ENCODE measurements at regions not wholly inside any gene's neighbourhood (a gene's known extent, or its start where the extent isn't known, plus 50 kb on each side); places are given as distances from the start of the nearest gene placed in this dataset.

GRCh38 chr4:111871802-111872201 is 273.5 kb upstream of the FAM241A start:
- Histone ChIP-seq H3K79me2 (ENCODE audit: low read length) (no peaks in the 10 kb centered on the region), H3K27ac (ENCODE audit: low read length) (no peak overlapping the region), H2AFZ (ENCODE audit: low read length) (no peak overlapping the region), H3K9me3 (replicated peaks; ENCODE audit: insufficient read depth, low read length) (no peaks in the 10 kb centered on the region), H3K4me3 (ENCODE audit: low read length) (no peak overlapping the region), H3K4me1 (ENCODE audit: low read length) (no peaks in the 10 kb centered on the region), H3K27me3 (replicated peaks; ENCODE audit: insufficient read depth, low read length) (no peaks in the 10 kb centered on the region), H3K9ac (ENCODE audit: low read length) (no peak overlapping the region), H4K20me1 (ENCODE audit: insufficient read depth, low read length) (no peaks in the 10 kb centered on the region), H3K36me3 (replicated peaks; ENCODE audit: insufficient read depth, low read length) (no peaks in the 10 kb centered on the region), H3K9me2 (replicated peaks; ENCODE audit: insufficient read depth, low read length) (no peaks in the 10 kb centered on the region), H3F3A (ENCODE audit: insufficient read depth, low read length) (no peaks in the 10 kb centered on the region), H3K4me2 (ENCODE audit: low read depth, low read length) (no peak overlapping the region)
- no peak for DNase-seq
- TF ChIP-seq, protein P1, sequence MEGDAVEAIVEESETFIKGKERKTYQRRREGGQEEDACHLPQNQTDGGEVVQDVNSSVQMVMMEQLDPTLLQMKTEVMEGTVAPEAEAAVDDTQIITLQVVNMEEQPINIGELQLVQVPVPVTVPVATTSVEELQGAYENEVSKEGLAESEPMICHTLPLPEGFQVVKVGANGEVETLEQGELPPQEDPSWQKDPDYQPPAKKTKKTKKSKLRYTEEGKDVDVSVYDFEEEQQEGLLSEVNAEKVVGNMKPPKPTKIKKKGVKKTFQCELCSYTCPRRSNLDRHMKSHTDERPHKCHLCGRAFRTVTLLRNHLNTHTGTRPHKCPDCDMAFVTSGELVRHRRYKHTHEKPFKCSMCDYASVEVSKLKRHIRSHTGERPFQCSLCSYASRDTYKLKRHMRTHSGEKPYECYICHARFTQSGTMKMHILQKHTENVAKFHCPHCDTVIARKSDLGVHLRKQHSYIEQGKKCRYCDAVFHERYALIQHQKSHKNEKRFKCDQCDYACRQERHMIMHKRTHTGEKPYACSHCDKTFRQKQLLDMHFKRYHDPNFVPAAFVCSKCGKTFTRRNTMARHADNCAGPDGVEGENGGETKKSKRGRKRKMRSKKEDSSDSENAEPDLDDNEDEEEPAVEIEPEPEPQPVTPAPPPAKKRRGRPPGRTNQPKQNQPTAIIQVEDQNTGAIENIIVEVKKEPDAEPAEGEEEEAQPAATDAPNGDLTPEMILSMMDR (IDR thresholded peaks at IDR 0.05; ENCODE audit: low read length) = no peak
- no peak for TF ChIP-seq EZH2 (optimal IDR thresholded peaks at IDR 0.05; ENCODE audit: low read depth, low read length)
- TF ChIP-seq EZH2phosphoT487 (IDR thresholded peaks at IDR 0.05; ENCODE audit: low read length) = no peak

- no peaks in the 10 kb centered on the region for H3K9me2 ChIP-seq (replicated peaks; ENCODE audit: insufficient read depth, low read length)
- no peaks in the 10 kb centered on the region for H4K20me1 ChIP-seq (ENCODE audit: insufficient read depth, low read length)
- H3K4me1 ChIP-seq (ENCODE audit: low read length) = no peaks in the 10 kb centered on the region
- H3K36me3 ChIP-seq (replicated peaks; ENCODE audit: insufficient read depth, low read length) = no peaks in the 10 kb centered on the region
- H3F3A ChIP-seq (ENCODE audit: insufficient read depth, low read length) = no peaks in the 10 kb centered on the region
- H3K4me3 ChIP-seq (ENCODE audit: low read length) = no peak overlapping the region
- H3K4me2 ChIP-seq (ENCODE audit: low read depth, low read length) = no peak overlapping the region
- H3K9me3 ChIP-seq (replicated peaks; ENCODE audit: insufficient read depth, low read length) = no peaks in the 10 kb centered on the region
- H3K27ac ChIP-seq (ENCODE audit: low read length) = no peak overlapping the region
- no peak for DNase-seq
- H2AFZ ChIP-seq (ENCODE audit: low read length) = no peak overlapping the region
- H3K79me2 ChIP-seq (ENCODE audit: low read length) = no peaks in the 10 kb centered on the region
- H3K9ac ChIP-seq (ENCODE audit: low read length) = no peak overlapping the region
- TF ChIP-seq, protein P1 (IDR thresholded peaks at IDR 0.05; ENCODE audit: low read length) = no peak
- TF ChIP-seq EZH2 (optimal IDR thresholded peaks at IDR 0.05; ENCODE audit: low read depth, low read length) (no peak), EZH2phosphoT487 (IDR thresholded peaks at IDR 0.05; ENCODE audit: low read length) (no peak)
- no peaks in the 10 kb centered on the region for H3K27me3 ChIP-seq (replicated peaks; ENCODE audit: insufficient read depth, low read length)
These were observed 271.5 kb upstream of the FAM241A start for GRCh38 chr4:111873801-111874200.

- no peak overlapping the region for H3K4me3 ChIP-seq (ENCODE audit: low read length)
- no peaks in the 10 kb centered on the region for H3K4me1 ChIP-seq (ENCODE audit: low read length)
- no peaks in the 10 kb centered on the region for H3K79me2 ChIP-seq (ENCODE audit: low read length)
- H3K27me3 ChIP-seq (replicated peaks; ENCODE audit: insufficient read depth, low read length) = no peaks in the 10 kb centered on the region
- no peak overlapping the region for H3K27ac ChIP-seq (ENCODE audit: low read length)
- H3K9ac ChIP-seq (ENCODE audit: low read length) = no peak overlapping the region
- no peak overlapping the region for H2AFZ ChIP-seq (ENCODE audit: low read length)
- no peak for DNase-seq
- H3K9me3 ChIP-seq (replicated peaks; ENCODE audit: insufficient read depth, low read length) = no peaks in the 10 kb centered on the region
- no peaks in the 10 kb centered on the region for H3K36me3 ChIP-seq (replicated peaks; ENCODE audit: insufficient read depth, low read length)
- H3K9me2 ChIP-seq (replicated peaks; ENCODE audit: insufficient read depth, low read length) = no peaks in the 10 kb centered on the region
- H3F3A ChIP-seq (ENCODE audit: insufficient read depth, low read length) = no peaks in the 10 kb centered on the region
- no peak for TF ChIP-seq EZH2 (optimal IDR thresholded peaks at IDR 0.05; ENCODE audit: low read depth, low read length)
- TF ChIP-seq, protein P1 (IDR thresholded peaks at IDR 0.05; ENCODE audit: low read length) = no peak
- no peak for TF ChIP-seq EZH2phosphoT487 (IDR thresholded peaks at IDR 0.05; ENCODE audit: low read length)
- H4K20me1 ChIP-seq (ENCODE audit: insufficient read depth, low read length) = no peaks in the 10 kb centered on the region
- no peak overlapping the region for H3K4me2 ChIP-seq (ENCODE audit: low read depth, low read length)
These were observed 265.7 kb upstream of the FAM241A start for GRCh38 chr4:111879539-111879938.

Measured in MM.1S (cell line).